ENCODE measurements at regions not wholly inside any gene's neighbourhood (a gene's known extent, or its start where the extent isn't known, plus 50 kb on each side); places are given as distances from the start of the nearest gene placed in this dataset.

DNA sequence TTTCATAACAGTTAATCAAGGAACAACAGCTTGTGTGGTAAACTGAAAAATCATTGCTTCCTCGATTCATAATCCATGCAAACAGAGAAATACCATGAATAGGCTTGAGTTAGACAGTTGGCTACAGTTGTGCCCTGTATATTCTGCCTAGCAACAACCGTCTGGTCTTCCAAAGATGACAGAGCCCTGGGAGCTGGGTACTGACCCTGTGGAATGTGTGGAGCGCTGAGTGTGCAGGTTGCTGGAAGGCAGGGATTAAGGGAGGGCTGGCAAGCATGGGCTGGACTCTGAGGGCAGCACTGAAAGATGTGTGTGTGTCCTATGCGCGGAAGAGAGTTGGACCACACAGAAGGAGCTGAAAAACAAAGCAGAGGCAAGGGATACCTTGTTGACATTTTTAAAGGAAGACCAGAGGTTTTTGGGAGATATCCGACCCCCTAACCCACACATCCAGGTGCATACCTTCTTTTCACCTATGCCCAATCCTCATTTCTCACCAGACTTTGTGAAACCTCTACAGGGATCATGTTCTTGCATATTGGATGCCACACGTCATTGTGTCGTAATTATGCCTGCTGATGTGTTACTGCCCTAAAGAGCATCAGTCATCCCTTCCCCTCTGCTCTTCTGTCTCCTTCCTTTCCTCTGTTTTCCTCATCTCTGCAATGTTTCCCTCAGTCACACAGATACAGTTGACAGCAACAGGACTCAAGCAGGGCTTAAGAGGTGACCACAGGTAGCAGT, 58.2 kb upstream of the VGLL2 start:
- Mint-ChIP-seq H3K9me3 (ENCODE audit: low read depth) (peaks cover 6% of the 10 kb centered on the region), H3K4me3 (ENCODE audit: low read depth) (no peak overlapping the region), H3K4me1 (ENCODE audit: low read depth) (no peaks in the 10 kb centered on the region), H3K36me3 (ENCODE audit: insufficient read depth) (no peaks in the 10 kb centered on the region), H3K27ac (no peak overlapping the region), H3K27me3 (no peaks in the 10 kb centered on the region)
- DNase-seq (ENCODE audit: low spot score, unreplicated experiment), result no peak
- TF ChIP-seq, protein P1, sequence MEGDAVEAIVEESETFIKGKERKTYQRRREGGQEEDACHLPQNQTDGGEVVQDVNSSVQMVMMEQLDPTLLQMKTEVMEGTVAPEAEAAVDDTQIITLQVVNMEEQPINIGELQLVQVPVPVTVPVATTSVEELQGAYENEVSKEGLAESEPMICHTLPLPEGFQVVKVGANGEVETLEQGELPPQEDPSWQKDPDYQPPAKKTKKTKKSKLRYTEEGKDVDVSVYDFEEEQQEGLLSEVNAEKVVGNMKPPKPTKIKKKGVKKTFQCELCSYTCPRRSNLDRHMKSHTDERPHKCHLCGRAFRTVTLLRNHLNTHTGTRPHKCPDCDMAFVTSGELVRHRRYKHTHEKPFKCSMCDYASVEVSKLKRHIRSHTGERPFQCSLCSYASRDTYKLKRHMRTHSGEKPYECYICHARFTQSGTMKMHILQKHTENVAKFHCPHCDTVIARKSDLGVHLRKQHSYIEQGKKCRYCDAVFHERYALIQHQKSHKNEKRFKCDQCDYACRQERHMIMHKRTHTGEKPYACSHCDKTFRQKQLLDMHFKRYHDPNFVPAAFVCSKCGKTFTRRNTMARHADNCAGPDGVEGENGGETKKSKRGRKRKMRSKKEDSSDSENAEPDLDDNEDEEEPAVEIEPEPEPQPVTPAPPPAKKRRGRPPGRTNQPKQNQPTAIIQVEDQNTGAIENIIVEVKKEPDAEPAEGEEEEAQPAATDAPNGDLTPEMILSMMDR (IDR thresholded peaks at IDR 0.05; ENCODE audit: unreplicated experiment), result no peak

DNA sequence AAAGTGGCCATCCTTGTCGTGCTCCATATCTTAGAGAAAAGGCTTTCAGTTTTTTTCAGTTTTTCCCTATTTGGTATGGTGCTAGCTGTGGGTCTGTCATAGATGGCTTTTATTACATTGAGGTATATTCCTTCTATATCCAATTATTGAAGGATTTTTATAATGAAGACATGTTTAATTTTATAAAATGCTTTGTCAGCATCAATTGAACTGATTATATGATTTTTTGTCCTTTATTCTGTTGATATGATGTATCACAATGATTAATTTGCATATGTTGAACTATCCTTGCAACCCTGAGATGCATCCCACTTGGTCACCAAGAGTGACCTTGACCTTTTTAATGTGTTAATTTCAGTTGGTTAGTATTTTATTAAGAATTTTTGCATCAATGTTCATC, 55.1 kb upstream of the VGLL2 start:
- no peak overlapping the region for H3K27ac Mint-ChIP-seq

DNA sequence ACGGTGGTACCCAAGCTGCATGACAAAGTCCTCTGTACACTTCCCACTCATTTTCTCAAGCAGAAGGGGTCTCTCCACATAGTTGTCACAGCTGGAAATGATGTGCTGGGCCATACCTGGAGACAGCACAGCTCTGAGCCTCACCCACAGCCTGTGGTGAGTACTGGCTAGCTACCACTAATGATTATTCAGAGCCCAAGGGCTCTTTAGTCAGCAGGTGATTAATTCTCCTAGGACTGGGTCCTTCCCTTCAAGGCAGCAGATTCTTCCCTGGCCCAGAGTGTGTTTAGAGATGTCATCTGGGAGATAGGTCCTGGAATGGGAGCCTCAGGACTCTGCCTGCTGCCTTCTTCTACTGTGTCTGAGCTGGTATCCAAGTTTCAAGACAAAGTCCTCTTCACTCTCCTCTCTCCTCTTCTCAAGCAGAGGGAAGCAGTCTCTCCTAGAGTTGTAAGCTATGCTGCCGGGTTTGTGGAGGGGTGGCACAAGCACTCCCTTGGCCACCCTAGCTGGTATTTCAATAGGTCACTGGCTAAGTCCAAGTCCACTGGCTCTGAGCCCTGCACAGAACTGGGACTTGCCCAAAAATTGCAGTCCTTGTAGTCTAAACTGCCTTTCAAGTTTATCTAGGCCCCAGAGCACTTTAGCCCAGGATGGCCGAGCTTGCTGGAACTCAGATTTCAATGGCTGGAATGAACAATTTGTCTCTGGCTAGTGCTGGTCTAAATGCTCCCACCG, 49.8 kb upstream of the VGLL2 start:
- no peak overlapping the region for H3K4me3 Mint-ChIP-seq (ENCODE audit: low read depth)
- no peaks in the 10 kb centered on the region for H3K4me1 Mint-ChIP-seq (ENCODE audit: low read depth)
- no peak overlapping the region for H3K27ac Mint-ChIP-seq
- DNase-seq (ENCODE audit: low spot score, unreplicated experiment), result no peak
- peaks cover 13% of the 10 kb centered on the region for H3K9me3 Mint-ChIP-seq (ENCODE audit: low read depth)
- TF ChIP-seq, protein P1 (IDR thresholded peaks at IDR 0.05; ENCODE audit: unreplicated experiment), result no peak
- H3K27me3 Mint-ChIP-seq, result no peaks in the 10 kb centered on the region
- H3K36me3 Mint-ChIP-seq (ENCODE audit: insufficient read depth), result no peaks in the 10 kb centered on the region

More for the DNA sequence above, 55.1 kb upstream of the VGLL2 start:
- Mint-ChIP-seq H3K4me3 (ENCODE audit: low read depth) (no peak overlapping the region), H3K9me3 (ENCODE audit: low read depth) (peaks cover 13% of the 10 kb centered on the region), H3K27me3 (no peaks in the 10 kb centered on the region), H3K4me1 (ENCODE audit: low read depth) (no peaks in the 10 kb centered on the region), H3K36me3 (ENCODE audit: insufficient read depth) (no peaks in the 10 kb centered on the region)
- DNase-seq (ENCODE audit: low spot score, unreplicated experiment), result no peak
- TF ChIP-seq, protein P1 (IDR thresholded peaks at IDR 0.05; ENCODE audit: unreplicated experiment), result no peak

All from progenitor cell of endocrine pancreas (in vitro differentiated cells).